Spleen (tissue), 7 donors: ENCODE measurements at regions not wholly inside any gene's neighbourhood (a gene's known extent, or its start where the extent isn't known, plus 50 kb on each side); places are given as distances from the start of the nearest gene placed in this dataset.

ENCODE experiments used
- CTCF ChIP-seq, 11 experiments: fragments of 200-600 bp in 7 of 11; fragments of 450-650 bp in 4 of 11; sonication (generic) in 4 of 11; IDR thresholded peaks in 8 of 11; conservative IDR thresholded peaks in 3 of 11; 1 replicate in 7 of 11; 2 replicates in 4 of 11; pipeline versions ENCODE4 v1.4.0 to v1.8.0; 2016 to 2021; ENCODE audit warnings: antibody characterized with exemption in 11 of 11, inconsistent platforms in 4 of 11, mild to moderate bottlenecking in 1 of 11
- POLR2A ChIP-seq, 3 donors: fragments of 450-650 bp; IDR thresholded peaks; one replicate each; pipeline ENCODE4 v1.5.1; 2017; ENCODE audit warnings: antibody characterized with exemption in 3 of 3, mild to moderate bottlenecking in 1 of 3
- POLR2AphosphoS5 ChIP-seq, 3 donors: sonication (generic); formaldehyde crosslinking; IDR thresholded peaks; one replicate each; pipeline ENCODE4 v1.5.1; 2017; ENCODE audit warnings: antibody characterized with exemption in 3 of 3
- donor health status: DM: no; HTN: no; CAD: no; lungs with moderate emphysema.
- donor health status: DM: no; HTN: no; CAD: no.
- donor health status: DM: no; HTN: no; CAD: no.

GRCh38 chr12:25357595-25357994 is 106.9 kb upstream of the KRAS start:
- no peak for TF ChIP-seq CTCF (IDR thresholded peaks at IDR 0.05 in 8 of 11, conservative IDR thresholded peaks at IDR 0.05 in 3 of 11)
- TF ChIP-seq POLR2A (IDR thresholded peaks at IDR 0.05): no peak
- no peak for TF ChIP-seq POLR2AphosphoS5 (IDR thresholded peaks at IDR 0.05)
